GM12878 (cell line): ENCODE measurements at regions not wholly inside any gene's neighbourhood (a gene's known extent, or its start where the extent isn't known, plus 50 kb on each side); places are given as distances from the start of the nearest gene placed in this dataset.

Source experiments
- ATAC-seq: fragments of 200-7000 bp; cut with Tn5 transposase; 3 replicates; pipeline ENCODE4 v1.9.1; 2020; ENCODE audit warnings: mild to moderate bottlenecking, moderate library complexity
- BruUV-seq: library from RNA; stranded (reverse); fragments of 400-500 nt; replicated peaks from 2 replicates; lab custom pipeline; 2021; lab: Mats Ljungman, UMichigan
- CTCF ChIA-PET: fragments of 300-600 bp; sonication (Branson Sonifier 250); formaldehyde crosslinking; extraction: SDS; loops from one replicate; lab custom pipeline; 2021; ENCODE audit warnings: inconsistent platforms; lab: Yijun Ruan, JAX
- POLR2A ChIA-PET: fragments of 350-600 bp; formaldehyde crosslinking; extraction: SDS; loops from one replicate; lab custom pipeline; 2021; ENCODE audit warnings: inconsistent platforms; lab: Charles Lee
- RAD21 ChIA-PET: fragments of 300-600 bp; sonication (Branson Sonifier 250); formaldehyde crosslinking; loops from one replicate; lab custom pipeline; 2023; ENCODE audit warnings: antibody characterized with exemption; ENCODE audit not compliant: unreplicated experiment; lab: Charles Lee
- SMC1A ChIA-PET: fragments of 300-600 bp; sonication (Branson Sonifier 250); formaldehyde crosslinking; loops from one replicate; lab custom pipeline; 2023; ENCODE audit not compliant: unreplicated experiment, uncharacterized antibody; lab: Charles Lee
- DNase-seq: peaks from one replicate; pipeline ENCODE4 v3.0.0-alpha.2; 2011; ENCODE audit warnings: low read depth, low spot score
- FAIRE-seq: peaks from 3 replicates; lab custom pipeline; 2011; peaks lifted over from hg19 to GRCh38; lab: Jason Lieb, UNC
- H2AFZ ChIP-seq: 2 replicates; pipeline ENCODE4 v1.6.0; 2011; ENCODE audit warnings: low read depth, low read length, control low read depth; ENCODE audit not compliant: control insufficient read depth
- H3K27ac ChIP-seq: 2 replicates; pipeline ENCODE4 v1.5.1; 2011; ENCODE audit warnings: control low read depth; ENCODE audit not compliant: control insufficient read depth, insufficient read depth
- H3K27me3 ChIP-seq, 2 experiments: replicated peaks in 1 of 2; 2 replicates each; pipeline versions ENCODE4 v1.6.0 to v1.6.1; 2011; ENCODE audit warnings: low read length in 1 of 2; ENCODE audit not compliant: control insufficient read depth in 2 of 2, insufficient read depth in 2 of 2
- H3K36me3 ChIP-seq, 2 experiments: 2 replicates each; pipeline ENCODE4 v1.5.1; 2011; ENCODE audit warnings: low read length in 1 of 2; ENCODE audit not compliant: control insufficient read depth in 2 of 2, insufficient read depth in 2 of 2
- H3K4me1 ChIP-seq: 2 replicates; pipeline ENCODE4 v1.6.1; 2011; ENCODE audit warnings: mild to moderate bottlenecking, low read length, moderate library complexity, mixed read lengths; ENCODE audit not compliant: control insufficient read depth, insufficient read depth
- H3K4me2 ChIP-seq: 2 replicates; pipeline ENCODE4 v1.6.0; 2011; ENCODE audit warnings: control low read depth; ENCODE audit not compliant: control insufficient read depth, insufficient read depth
- H3K4me3 ChIP-seq: fragments of 200-600 bp; sonication (generic); 2 replicates; pipeline ENCODE4 v1.5.1; 2016
- H3K79me2 ChIP-seq: 2 replicates; pipeline ENCODE4 v1.6.0; 2011; ENCODE audit warnings: low read length; ENCODE audit not compliant: control insufficient read depth, insufficient read depth
- H3K9ac ChIP-seq: 2 replicates; pipeline ENCODE4 v1.8.0; 2011; ENCODE audit warnings: low read length, control low read depth, mixed read lengths; ENCODE audit not compliant: control insufficient read depth, insufficient read depth
- H3K9me3 ChIP-seq: replicated peaks from 3 replicates; pipeline ENCODE4 v1.5.1; 2011; ENCODE audit warnings: mild to moderate bottlenecking, low read length; ENCODE audit not compliant: control insufficient read depth, insufficient read depth
- H4K20me1 ChIP-seq: 2 replicates; pipeline ENCODE4 v1.6.0; 2011; ENCODE audit not compliant: control insufficient read depth, insufficient read depth
- BHLHE40 ChIP-seq, 2 experiments: fragments of 450-650 bp in 1 of 2; IDR thresholded peaks; 2 replicates each; pipeline ENCODE4 v1.6.1; 2011 to 2017; ENCODE audit warnings: low read depth in 2 of 2, borderline replicate concordance in 1 of 2, improper control_type of control experiment in 1 of 2, low read length in 1 of 2, mild to moderate bottlenecking in 1 of 2
- CBFB ChIP-seq: IDR thresholded peaks from 2 replicates; pipeline ENCODE4 v1.6.1; 2016; ENCODE audit warnings: antibody characterized with exemption, low read depth
- CBX3 ChIP-seq: fragments of 200-600 bp; sonication (generic); IDR thresholded peaks from 2 replicates; pipeline ENCODE4 v1.6.1; 2016; ENCODE audit warnings: low read depth, borderline replicate concordance
- CBX5 ChIP-seq: sonication (generic); IDR thresholded peaks from 2 replicates; pipeline ENCODE4 v1.6.1; 2016; ENCODE audit warnings: low read depth, moderate library complexity, mild to moderate bottlenecking, inconsistent platforms
- HCFC1 ChIP-seq: fragments of 150-350 bp; IDR thresholded peaks from 2 replicates; pipeline ENCODE4 v1.6.1; 2014; ENCODE audit warnings: low read length
- JUND ChIP-seq: IDR thresholded peaks from 2 replicates; pipeline ENCODE4 v1.6.1; 2012; ENCODE audit warnings: low read depth, mild to moderate bottlenecking, low read length, improper control_type of control experiment, moderate library complexity
- NR2C1 ChIP-seq: fragments of 450-650 bp; IDR thresholded peaks from 2 replicates; pipeline ENCODE4 v1.6.1; 2017; ENCODE audit warnings: antibody characterized with exemption, mild to moderate bottlenecking, moderate library complexity
- RFX5 ChIP-seq: IDR thresholded peaks from 2 replicates; pipeline ENCODE4 v1.6.1; 2011; ENCODE audit warnings: low read depth, low read length, improper control_type of control experiment
- SIN3A ChIP-seq: IDR thresholded peaks from 2 replicates; pipeline ENCODE4 v1.6.1; 2012; ENCODE audit warnings: low read depth, low read length, improper control_type of control experiment
- WGBS: methylation state at CpG from one replicate; pipeline ENCODE4 v1.1.6; 2016; ENCODE audit warnings: low lambda C conversion rate; ENCODE audit not compliant: insufficient replicate concordance, insufficient coverage; ENCODE audit errors: missing lambda C conversion rate; 5-methylcytosine and 5-hydroxymethylcytosine counted together
- in situ Hi-C: fragments of 300-500 bp; cut with MboI; formaldehyde crosslinking; loops from 9 replicates; pipeline ENCODE4 v1.14.3; 2018; ENCODE audit warnings: mixed read lengths
- intact Hi-C: fragments of 100-400 bp; cut with micrococcal nuclease; formaldehyde crosslinking; loops from one replicate; pipeline ENCODE4 v1.14.2; 2022; ENCODE audit not compliant: unreplicated experiment
- TF ChIP-seq, protein P1 (sequence below): fragments of 450-650 bp; IDR thresholded peaks from 2 replicates; pipeline ENCODE4 v1.6.1; 2016; ENCODE audit warnings: mild to moderate bottlenecking
- TF ChIP-seq, protein P2 (sequence below): fragments of 450-650 bp; formaldehyde crosslinking; IDR thresholded peaks from 2 replicates; pipeline ENCODE4 v1.5.0; 2022; ENCODE audit warnings: mild to moderate bottlenecking, missing genetic modification characterization
- TF ChIP-seq, protein P3 (sequence below): fragments of 450-650 bp; formaldehyde crosslinking; IDR thresholded peaks from 2 replicates; pipeline ENCODE4 v1.4.0; 2020; ENCODE audit warnings: mild to moderate bottlenecking, moderate library complexity
- TF ChIP-seq, protein P4 (sequence below): fragments of 450-650 bp; IDR thresholded peaks from 2 replicates; pipeline ENCODE4 v1.6.1; 2014; ENCODE audit warnings: mild to moderate bottlenecking

DNA sequence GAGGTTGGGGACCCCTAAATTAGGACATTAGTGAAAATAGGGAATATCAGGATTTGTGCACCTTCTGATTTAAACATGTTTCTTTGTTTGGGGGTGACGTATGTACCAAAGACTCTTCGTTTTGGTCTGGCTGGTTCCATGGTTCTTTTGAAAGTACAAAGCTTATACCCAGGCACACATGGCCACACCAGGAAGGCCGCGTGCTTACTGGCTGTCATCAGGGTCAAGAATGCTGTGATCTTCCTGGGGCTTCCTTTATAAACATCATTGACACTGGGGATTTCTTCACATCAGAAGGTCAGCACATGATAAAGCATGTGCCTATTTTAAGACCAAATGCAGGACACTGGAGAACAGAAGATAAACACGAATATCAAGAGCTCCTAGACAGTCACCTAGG is 230.6 kb upstream of the ID2 start:
- DNase-seq (no peak), ATAC-seq (no peak), FAIRE-seq (no peak)
- ChIA-PET SMC1A (no interaction called here), POLR2A (interaction anchor here (0.5 kb wide), 1 partner anchor 17 kb away, joined by 3 read pairs; no protein-coding TSS in a partner anchor), RAD21 (no interaction called here), CTCF (no interaction called here)
- in situ Hi-C loops (no loop called here), intact Hi-C loops (no loop called here)
- Histone ChIP-seq H3K27me3 (no peaks in the 10 kb centered on the region), H3K9me3 (no peaks in the 10 kb centered on the region), H3K79me2 (no peaks in the 10 kb centered on the region), H3K4me1 (peaks cover 2% of the 10 kb centered on the region; the same call in 1 of the 2 replicates), H3K4me3 (no peak overlapping the region), H3K36me3 (no peaks in the 10 kb centered on the region), H3K27ac (no peak overlapping the region), H4K20me1 (no peaks in the 10 kb centered on the region), H3K4me2 (no peak overlapping the region), H2AFZ (no peak overlapping the region), H3K9ac (no peak overlapping the region)
- TF ChIP-seq, protein P1, sequence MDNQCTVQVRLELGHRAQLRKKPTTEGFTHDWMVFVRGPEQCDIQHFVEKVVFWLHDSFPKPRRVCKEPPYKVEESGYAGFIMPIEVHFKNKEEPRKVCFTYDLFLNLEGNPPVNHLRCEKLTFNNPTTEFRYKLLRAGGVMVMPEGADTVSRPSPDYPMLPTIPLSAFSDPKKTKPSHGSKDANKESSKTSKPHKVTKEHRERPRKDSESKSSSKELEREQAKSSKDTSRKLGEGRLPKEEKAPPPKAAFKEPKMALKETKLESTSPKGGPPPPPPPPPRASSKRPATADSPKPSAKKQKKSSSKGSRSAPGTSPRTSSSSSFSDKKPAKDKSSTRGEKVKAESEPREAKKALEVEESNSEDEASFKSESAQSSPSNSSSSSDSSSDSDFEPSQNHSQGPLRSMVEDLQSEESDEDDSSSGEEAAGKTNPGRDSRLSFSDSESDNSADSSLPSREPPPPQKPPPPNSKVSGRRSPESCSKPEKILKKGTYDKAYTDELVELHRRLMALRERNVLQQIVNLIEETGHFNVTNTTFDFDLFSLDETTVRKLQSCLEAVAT = no peak
- TF ChIP-seq JUND = no peak
- no peak for TF ChIP-seq SIN3A
- TF ChIP-seq CBFB = no peak
- TF ChIP-seq, protein P2, sequence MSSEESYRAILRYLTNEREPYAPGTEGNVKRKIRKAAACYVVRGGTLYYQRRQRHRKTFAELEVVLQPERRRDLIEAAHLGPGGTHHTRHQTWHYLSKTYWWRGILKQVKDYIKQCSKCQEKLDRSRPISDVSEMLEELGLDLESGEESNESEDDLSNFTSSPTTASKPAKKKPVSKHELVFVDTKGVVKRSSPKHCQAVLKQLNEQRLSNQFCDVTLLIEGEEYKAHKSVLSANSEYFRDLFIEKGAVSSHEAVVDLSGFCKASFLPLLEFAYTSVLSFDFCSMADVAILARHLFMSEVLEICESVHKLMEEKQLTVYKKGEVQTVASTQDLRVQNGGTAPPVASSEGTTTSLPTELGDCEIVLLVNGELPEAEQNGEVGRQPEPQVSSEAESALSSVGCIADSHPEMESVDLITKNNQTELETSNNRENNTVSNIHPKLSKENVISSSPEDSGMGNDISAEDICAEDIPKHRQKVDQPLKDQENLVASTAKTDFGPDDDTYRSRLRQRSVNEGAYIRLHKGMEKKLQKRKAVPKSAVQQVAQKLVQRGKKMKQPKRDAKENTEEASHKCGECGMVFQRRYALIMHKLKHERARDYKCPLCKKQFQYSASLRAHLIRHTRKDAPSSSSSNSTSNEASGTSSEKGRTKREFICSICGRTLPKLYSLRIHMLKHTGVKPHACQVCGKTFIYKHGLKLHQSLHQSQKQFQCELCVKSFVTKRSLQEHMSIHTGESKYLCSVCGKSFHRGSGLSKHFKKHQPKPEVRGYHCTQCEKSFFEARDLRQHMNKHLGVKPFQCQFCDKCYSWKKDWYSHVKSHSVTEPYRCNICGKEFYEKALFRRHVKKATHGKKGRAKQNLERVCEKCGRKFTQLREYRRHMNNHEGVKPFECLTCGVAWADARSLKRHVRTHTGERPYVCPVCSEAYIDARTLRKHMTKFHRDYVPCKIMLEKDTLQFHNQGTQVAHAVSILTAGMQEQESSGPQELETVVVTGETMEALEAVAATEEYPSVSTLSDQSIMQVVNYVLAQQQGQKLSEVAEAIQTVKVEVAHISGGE (CRISPR knock-in tag) = no peak
- TF ChIP-seq NR2C1 = no peak
- no peak for TF ChIP-seq CBX5
- no peak for TF ChIP-seq HCFC1
- no peak for TF ChIP-seq CBX3
- TF ChIP-seq, protein P3, sequence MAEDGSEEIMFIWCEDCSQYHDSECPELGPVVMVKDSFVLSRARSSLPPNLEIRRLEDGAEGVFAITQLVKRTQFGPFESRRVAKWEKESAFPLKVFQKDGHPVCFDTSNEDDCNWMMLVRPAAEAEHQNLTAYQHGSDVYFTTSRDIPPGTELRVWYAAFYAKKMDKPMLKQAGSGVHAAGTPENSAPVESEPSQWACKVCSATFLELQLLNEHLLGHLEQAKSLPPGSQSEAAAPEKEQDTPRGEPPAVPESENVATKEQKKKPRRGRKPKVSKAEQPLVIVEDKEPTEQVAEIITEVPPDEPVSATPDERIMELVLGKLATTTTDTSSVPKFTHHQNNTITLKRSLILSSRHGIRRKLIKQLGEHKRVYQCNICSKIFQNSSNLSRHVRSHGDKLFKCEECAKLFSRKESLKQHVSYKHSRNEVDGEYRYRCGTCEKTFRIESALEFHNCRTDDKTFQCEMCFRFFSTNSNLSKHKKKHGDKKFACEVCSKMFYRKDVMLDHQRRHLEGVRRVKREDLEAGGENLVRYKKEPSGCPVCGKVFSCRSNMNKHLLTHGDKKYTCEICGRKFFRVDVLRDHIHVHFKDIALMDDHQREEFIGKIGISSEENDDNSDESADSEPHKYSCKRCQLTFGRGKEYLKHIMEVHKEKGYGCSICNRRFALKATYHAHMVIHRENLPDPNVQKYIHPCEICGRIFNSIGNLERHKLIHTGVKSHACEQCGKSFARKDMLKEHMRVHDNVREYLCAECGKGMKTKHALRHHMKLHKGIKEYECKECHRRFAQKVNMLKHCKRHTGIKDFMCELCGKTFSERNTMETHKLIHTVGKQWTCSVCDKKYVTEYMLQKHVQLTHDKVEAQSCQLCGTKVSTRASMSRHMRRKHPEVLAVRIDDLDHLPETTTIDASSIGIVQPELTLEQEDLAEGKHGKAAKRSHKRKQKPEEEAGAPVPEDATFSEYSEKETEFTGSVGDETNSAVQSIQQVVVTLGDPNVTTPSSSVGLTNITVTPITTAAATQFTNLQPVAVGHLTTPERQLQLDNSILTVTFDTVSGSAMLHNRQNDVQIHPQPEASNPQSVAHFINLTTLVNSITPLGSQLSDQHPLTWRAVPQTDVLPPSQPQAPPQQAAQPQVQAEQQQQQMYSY (CRISPR knock-in tag) = no peak
- TF ChIP-seq BHLHE40 (IDR thresholded peaks at IDR 0.05; ENCODE audit: borderline replicate concordance in 1 of 2, low read depth in 2 of 2, low read length in 1 of 2) = no peak
- TF ChIP-seq RFX5 = no peak
- TF ChIP-seq, protein P4, sequence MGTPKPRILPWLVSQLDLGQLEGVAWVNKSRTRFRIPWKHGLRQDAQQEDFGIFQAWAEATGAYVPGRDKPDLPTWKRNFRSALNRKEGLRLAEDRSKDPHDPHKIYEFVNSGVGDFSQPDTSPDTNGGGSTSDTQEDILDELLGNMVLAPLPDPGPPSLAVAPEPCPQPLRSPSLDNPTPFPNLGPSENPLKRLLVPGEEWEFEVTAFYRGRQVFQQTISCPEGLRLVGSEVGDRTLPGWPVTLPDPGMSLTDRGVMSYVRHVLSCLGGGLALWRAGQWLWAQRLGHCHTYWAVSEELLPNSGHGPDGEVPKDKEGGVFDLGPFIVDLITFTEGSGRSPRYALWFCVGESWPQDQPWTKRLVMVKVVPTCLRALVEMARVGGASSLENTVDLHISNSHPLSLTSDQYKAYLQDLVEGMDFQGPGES = no peak
- WGBS = 56% methylated on average over 5 of the region's 5 CpGs
- BruUV-seq = no TSS peak
